ENCODE measurements at regions not wholly inside any gene's neighbourhood (a gene's known extent, or its start where the extent isn't known, plus 50 kb on each side); places are given as distances from the start of the nearest gene placed in this dataset.
A peak's percentile ranks its signal among the peaks of the same experiment; 100 is the strongest.

DNA sequence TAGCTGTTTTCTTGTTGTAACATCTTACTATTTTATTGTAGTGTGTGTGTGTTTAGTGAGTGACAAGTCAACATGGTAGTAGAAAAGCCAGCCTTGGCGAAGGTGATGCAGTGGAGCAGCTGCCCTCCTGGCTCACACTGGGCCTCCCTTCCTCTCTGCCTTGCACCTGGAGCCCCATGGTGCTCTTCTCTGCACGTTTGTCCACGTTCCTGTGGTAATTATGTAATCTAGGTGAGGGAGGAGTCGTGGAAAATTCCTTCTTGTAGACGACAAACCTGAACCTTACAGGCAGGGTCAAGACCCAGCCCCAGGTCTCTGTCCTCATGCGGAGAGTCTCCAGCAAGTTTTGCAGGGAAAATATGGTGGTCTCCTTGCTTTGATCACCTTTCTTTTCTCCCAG, 348.3 kb upstream of the MKI67 start:
- no TSS peak for BruUV-seq (replicated peaks)
- intact Hi-C loops (cut with micrococcal nuclease) = no loop called here
- no peak for FAIRE-seq

DNA sequence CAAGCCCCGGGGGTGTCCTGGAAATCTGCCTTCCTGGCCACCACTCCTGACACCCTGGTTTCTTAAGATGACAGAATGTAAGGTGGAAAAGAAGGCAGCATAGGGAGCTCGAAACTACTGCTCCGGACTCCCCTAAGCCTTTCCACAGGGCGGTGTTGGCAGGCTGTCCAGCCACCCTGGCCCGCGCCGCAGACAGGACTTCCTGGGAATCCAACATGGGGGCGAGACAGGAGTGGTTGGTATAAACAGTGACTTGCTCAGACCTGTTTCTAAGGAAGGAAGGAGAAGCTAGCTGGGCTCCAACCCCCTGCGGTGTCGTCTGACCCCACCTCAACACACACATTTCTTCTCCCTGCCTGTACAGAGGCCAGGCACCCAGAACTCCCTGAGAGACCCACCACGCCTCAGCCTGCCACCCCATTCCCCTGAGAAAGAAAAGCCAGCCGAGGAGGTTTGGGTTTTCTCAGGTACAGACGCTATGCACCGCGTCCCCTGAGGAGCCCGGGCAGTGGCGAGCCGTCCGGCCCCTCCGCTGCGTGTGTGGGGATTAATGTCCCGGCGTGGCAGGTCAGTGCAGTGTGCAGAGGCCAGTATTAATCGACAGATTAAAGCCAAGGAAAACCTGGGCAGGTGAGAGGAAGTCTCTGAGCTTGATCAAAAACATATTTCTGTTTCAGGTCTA, 349.6 kb upstream of the MKI67 start:
- Histone ChIP-seq H4K20me1 (replicated peaks; ENCODE audit: control insufficient read depth, insufficient read depth, low read length) (no peaks in the 10 kb centered on the region), H3K36me3 (ENCODE audit: control insufficient read depth, insufficient read depth, low read length) (no peaks in the 10 kb centered on the region), H3K9ac (ENCODE audit: insufficient read depth in 1 of 2, low read depth in 2 of 2, low read length in 2 of 2) (peak overlapping the region in 1 of 2 experiments; percentile 26; a peak in 1 of 4 replicates), H3K9me1 (ENCODE audit: control insufficient read depth, insufficient read depth, low read length) (peaks cover 4% of the 10 kb centered on the region), H3K4me3 (no peak overlapping the region), H3K4me2 (ENCODE audit: insufficient read depth, low read length) (no peak overlapping the region), H3K27me3 (ENCODE audit: control insufficient read depth in 2 of 2, insufficient read depth in 2 of 2, low read length in 2 of 2) (peaks cover 4 to 52% of the 10 kb centered on the region in 2 experiments; a peak in 4 of 5 replicates), H2AFZ (ENCODE audit: low read depth, low read length) (no peak overlapping the region), H3K27ac (ENCODE audit: extremely low read depth, low read depth, low read length) (no peak overlapping the region), H3K9me3 (replicated peaks; ENCODE audit: control insufficient read depth, insufficient read depth, low read depth, low read length) (no peaks in the 10 kb centered on the region), H3K79me2 (ENCODE audit: control insufficient read depth, insufficient read depth, low read length) (no peaks in the 10 kb centered on the region), H3K4me1 (replicated peaks in 1 of 2; ENCODE audit: control insufficient read depth in 2 of 2, insufficient read depth in 2 of 2, low read length in 2 of 2) (peaks cover 0 to 4% of the 10 kb centered on the region in 2 experiments; a peak in 1 of 5 replicates)
- 7% methylated on average over 13 of the region's 24 CpGs for WGBS (ENCODE audit: insufficient coverage, low coverage, missing lambda C conversion rate)
- BruUV-seq (replicated peaks) = no TSS peak
- FAIRE-seq = no peak
- CTCF ChIA-PET (ENCODE audit: low intra/inter-chr PET ratio) = no interaction called here
- in situ Hi-C loops (cut with MboI) = no loop called here
- TF ChIP-seq HLTF (IDR thresholded peaks at IDR 0.05) = no peak
- TF ChIP-seq RFX1 (IDR thresholded peaks at IDR 0.05) = no peak
- TF ChIP-seq TSC22D4 (tag; IDR thresholded peaks at IDR 0.05) = no peak
- TF ChIP-seq, protein P1, sequence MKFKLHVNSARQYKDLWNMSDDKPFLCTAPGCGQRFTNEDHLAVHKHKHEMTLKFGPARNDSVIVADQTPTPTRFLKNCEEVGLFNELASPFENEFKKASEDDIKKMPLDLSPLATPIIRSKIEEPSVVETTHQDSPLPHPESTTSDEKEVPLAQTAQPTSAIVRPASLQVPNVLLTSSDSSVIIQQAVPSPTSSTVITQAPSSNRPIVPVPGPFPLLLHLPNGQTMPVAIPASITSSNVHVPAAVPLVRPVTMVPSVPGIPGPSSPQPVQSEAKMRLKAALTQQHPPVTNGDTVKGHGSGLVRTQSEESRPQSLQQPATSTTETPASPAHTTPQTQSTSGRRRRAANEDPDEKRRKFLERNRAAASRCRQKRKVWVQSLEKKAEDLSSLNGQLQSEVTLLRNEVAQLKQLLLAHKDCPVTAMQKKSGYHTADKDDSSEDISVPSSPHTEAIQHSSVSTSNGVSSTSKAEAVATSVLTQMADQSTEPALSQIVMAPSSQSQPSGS (CRISPR knock-in tag; IDR thresholded peaks at IDR 0.05) = no peak
- TF ChIP-seq ZNF778 (CRISPR knock-in tag; IDR thresholded peaks at IDR 0.05) = no peak
- no peak for TF ChIP-seq SUPT5H (IDR thresholded peaks at IDR 0.05)
- no peak; the same call in 1 of the 3 replicates for ATAC-seq
- intact Hi-C loops (cut with micrococcal nuclease) = no loop called here
- POLR2A ChIA-PET = no interaction called here
- no peak for DNase-seq (ENCODE audit: extremely low read depth in 1 of 4, low spot score in 3 of 4)

More for the DNA sequence above, 348.3 kb upstream of the MKI67 start:
- Histone ChIP-seq H3K9me3 (replicated peaks; ENCODE audit: control insufficient read depth, insufficient read depth, low read depth, low read length) (no peaks in the 10 kb centered on the region), H3K9me1 (ENCODE audit: control insufficient read depth, insufficient read depth, low read length) (peaks cover 4% of the 10 kb centered on the region), H3K4me1 (replicated peaks in 1 of 2; ENCODE audit: control insufficient read depth in 2 of 2, insufficient read depth in 2 of 2, low read length in 2 of 2) (peaks cover 0 to 8% of the 10 kb centered on the region in 2 experiments; a peak in 2 of 5 replicates), H3K36me3 (ENCODE audit: control insufficient read depth, insufficient read depth, low read length) (no peaks in the 10 kb centered on the region), H3K4me3 (no peak overlapping the region), H3K4me2 (ENCODE audit: insufficient read depth, low read length) (no peak overlapping the region), H3K79me2 (ENCODE audit: control insufficient read depth, insufficient read depth, low read length) (no peaks in the 10 kb centered on the region), H3K9ac (ENCODE audit: insufficient read depth in 1 of 2, low read depth in 2 of 2, low read length in 2 of 2) (no peak overlapping the region), H3K27me3 (ENCODE audit: control insufficient read depth in 2 of 2, insufficient read depth in 2 of 2, low read length in 2 of 2) (peaks cover 2 to 55% of the 10 kb centered on the region in 2 experiments; a peak in 4 of 5 replicates), H3K27ac (ENCODE audit: extremely low read depth, low read depth, low read length) (no peak overlapping the region), H2AFZ (ENCODE audit: low read depth, low read length) (no peak overlapping the region), H4K20me1 (replicated peaks; ENCODE audit: control insufficient read depth, insufficient read depth, low read length) (no peaks in the 10 kb centered on the region)
- DNase-seq (ENCODE audit: extremely low read depth in 1 of 4, low spot score in 3 of 4) = no peak
- ATAC-seq = no peak
- in situ Hi-C loops (cut with MboI) = no loop called here
- POLR2A ChIA-PET = no interaction called here
- CTCF ChIA-PET (ENCODE audit: low intra/inter-chr PET ratio) = no interaction called here
- TF ChIP-seq ZBTB1 (CRISPR knock-in tag; IDR thresholded peaks at IDR 0.05; ENCODE audit: borderline replicate concordance, low read depth) = no peak
- WGBS (ENCODE audit: insufficient coverage, low coverage, missing lambda C conversion rate) = 11% methylated on average over 6 of the region's 6 CpGs

Measured in K562 (cell line).